Liver (tissue), 8 donors: ENCODE measurements at regions not wholly inside any gene's neighbourhood (a gene's known extent, or its start where the extent isn't known, plus 50 kb on each side); places are given as distances from the start of the nearest gene placed in this dataset.

ENCODE experiments used
- DNase-seq: peaks from one replicate; pipeline ENCODE4 v3.0.0-alpha.2; 2017; ENCODE audit warnings: low spot score
- H3K27ac ChIP-seq, 2 donors: one replicate each; pipeline ENCODE4 v1.7.0; 2013; ENCODE audit warnings: inconsistent platforms in 2 of 2, low read length in 2 of 2, control low read depth in 1 of 2, low read depth in 1 of 2, mild to moderate bottlenecking in 1 of 2
- H3K27me3 ChIP-seq, 4 donors: one replicate each; pipeline versions ENCODE4 v1.6.1 to v1.7.0; 2013; ENCODE audit warnings: low read length in 3 of 4, inconsistent platforms in 1 of 4, mild to moderate bottlenecking in 1 of 4, moderate library complexity in 1 of 4; ENCODE audit not compliant: control insufficient read depth in 4 of 4, insufficient read depth in 4 of 4
- H3K36me3 ChIP-seq, 4 donors: one replicate each; pipeline versions ENCODE4 v1.6.1 to v1.7.0; 2013; ENCODE audit warnings: low read length in 3 of 4, mild to moderate bottlenecking in 3 of 4, low read depth in 1 of 4, moderate library complexity in 1 of 4; ENCODE audit not compliant: control insufficient read depth in 4 of 4, insufficient read depth in 3 of 4
- H3K4me1 ChIP-seq, 4 donors: one replicate each; pipeline versions ENCODE4 v1.6.1 to v1.7.0; 2013; ENCODE audit warnings: low read length in 3 of 4, mild to moderate bottlenecking in 3 of 4, moderate library complexity in 1 of 4; ENCODE audit not compliant: control insufficient read depth in 4 of 4, insufficient read depth in 4 of 4
- H3K4me3 ChIP-seq, 3 donors: one replicate each; pipeline versions ENCODE4 v1.6.1 to v1.7.0; 2013; ENCODE audit warnings: low read length in 3 of 3, control low read depth in 1 of 3, low read depth in 1 of 3, mild to moderate bottlenecking in 1 of 3
- H3K9ac ChIP-seq, 2 donors: one replicate each; pipeline ENCODE4 v1.7.0; 2013; ENCODE audit warnings: low read length in 2 of 2, mild to moderate bottlenecking in 2 of 2, moderate library complexity in 2 of 2, control low read depth in 1 of 2, low read depth in 1 of 2
- H3K9me3 ChIP-seq, 4 donors: one replicate each; pipeline versions ENCODE4 v1.6.1 to v1.7.0; 2013; ENCODE audit warnings: low read length in 3 of 4; ENCODE audit not compliant: control insufficient read depth in 4 of 4
- FOXA1 ChIP-seq: IDR thresholded peaks from 2 replicates; pipeline ENCODE4 v1.6.1; 2016; ENCODE audit warnings: antibody characterized with exemption
- FOXA2 ChIP-seq: IDR thresholded peaks from 2 replicates; pipeline ENCODE4 v1.6.1; 2016; ENCODE audit warnings: antibody characterized with exemption
- GABPA ChIP-seq, 2 donors: IDR thresholded peaks in 1 of 2; conservative IDR thresholded peaks in 1 of 2; 2 replicates each; pipeline ENCODE4 v1.6.1; 2016; ENCODE audit warnings: antibody characterized with exemption in 2 of 2, mild to moderate bottlenecking in 1 of 2, moderate library complexity in 1 of 2
- HNF4A ChIP-seq, 2 donors: conservative IDR thresholded peaks; 2 replicates each; pipeline ENCODE4 v1.6.1; 2016; ENCODE audit warnings: antibody characterized with exemption in 2 of 2, mild to moderate bottlenecking in 2 of 2
- JUND ChIP-seq, 2 donors: IDR thresholded peaks; 2 replicates each; pipeline ENCODE4 v1.6.1; 2016; ENCODE audit warnings: antibody characterized with exemption in 2 of 2
- MAX ChIP-seq: IDR thresholded peaks from 2 replicates; pipeline ENCODE4 v1.6.1; 2016; ENCODE audit warnings: antibody characterized with exemption
- NR2F2 ChIP-seq: IDR thresholded peaks from 2 replicates; pipeline ENCODE4 v1.6.1; 2016; ENCODE audit warnings: antibody characterized with exemption
- RAD21 ChIP-seq, 2 donors: IDR thresholded peaks; 2 replicates each; pipeline ENCODE4 v1.6.1; 2016; ENCODE audit warnings: antibody characterized with exemption in 2 of 2, mild to moderate bottlenecking in 2 of 2
- RXRA ChIP-seq, 2 donors: IDR thresholded peaks; 2 replicates each; pipeline ENCODE4 v1.6.1; 2017 to 2018; ENCODE audit warnings: antibody characterized with exemption in 2 of 2, mild to moderate bottlenecking in 1 of 2
- SP1 ChIP-seq: IDR thresholded peaks from 2 replicates; pipeline ENCODE4 v1.6.1; 2018; ENCODE audit warnings: antibody characterized with exemption, mild to moderate bottlenecking
- TAF1 ChIP-seq: conservative IDR thresholded peaks from 2 replicates; pipeline ENCODE4 v1.6.1; 2016; ENCODE audit warnings: antibody characterized with exemption, mild to moderate bottlenecking
- YY1 ChIP-seq: IDR thresholded peaks from 2 replicates; pipeline ENCODE4 v1.6.1; 2016; ENCODE audit warnings: antibody characterized with exemption, mild to moderate bottlenecking
- ZBTB33 ChIP-seq: IDR thresholded peaks from 2 replicates; pipeline ENCODE4 v1.6.1; 2016; ENCODE audit warnings: antibody characterized with exemption
- WGBS: extraction: QIAGEN DNeasy Blood & Tissue Kit; methylation state at CpG from one replicate; pipeline ENCODE4 v1.1.7; 2013; 5-methylcytosine and 5-hydroxymethylcytosine counted together
- TF ChIP-seq, protein P1 (sequence below): IDR thresholded peaks from 2 replicates; pipeline ENCODE4 v1.6.1; 2016; ENCODE audit warnings: antibody characterized with exemption, mild to moderate bottlenecking
- TF ChIP-seq, protein P2 (sequence below): IDR thresholded peaks from 2 replicates; pipeline ENCODE4 v1.6.1; 2016; ENCODE audit warnings: antibody characterized with exemption
- TF ChIP-seq, protein P3 (sequence below): fragments of 150-350 bp; IDR thresholded peaks from 2 replicates; pipeline ENCODE4 v1.5.1; 2017; ENCODE audit warnings: improper control_type of control experiment, low read depth, low read length; ENCODE audit not compliant: missing input control
- donor health status: healthy.
- donor health status: healthy.
- donor health status: healthy.
- donor health status: healthy.
- donor health status: healthy.

GRCh38 chr14:30162066-30162465 is 234.4 kb upstream of the PRKD1 start:
- Histone ChIP-seq H3K4me3 (no peak overlapping the region), H3K27ac (no peak overlapping the region), H3K36me3 (no peaks in the 10 kb centered on the region), H3K4me1 (no peaks in the 10 kb centered on the region), H3K9me3 (no peaks in the 10 kb centered on the region), H3K27me3 (peaks cover 0 to 8% (median 0%) of the 10 kb centered on the region in 4 donors), H3K9ac (no peak overlapping the region)
- TF ChIP-seq, protein P1, sequence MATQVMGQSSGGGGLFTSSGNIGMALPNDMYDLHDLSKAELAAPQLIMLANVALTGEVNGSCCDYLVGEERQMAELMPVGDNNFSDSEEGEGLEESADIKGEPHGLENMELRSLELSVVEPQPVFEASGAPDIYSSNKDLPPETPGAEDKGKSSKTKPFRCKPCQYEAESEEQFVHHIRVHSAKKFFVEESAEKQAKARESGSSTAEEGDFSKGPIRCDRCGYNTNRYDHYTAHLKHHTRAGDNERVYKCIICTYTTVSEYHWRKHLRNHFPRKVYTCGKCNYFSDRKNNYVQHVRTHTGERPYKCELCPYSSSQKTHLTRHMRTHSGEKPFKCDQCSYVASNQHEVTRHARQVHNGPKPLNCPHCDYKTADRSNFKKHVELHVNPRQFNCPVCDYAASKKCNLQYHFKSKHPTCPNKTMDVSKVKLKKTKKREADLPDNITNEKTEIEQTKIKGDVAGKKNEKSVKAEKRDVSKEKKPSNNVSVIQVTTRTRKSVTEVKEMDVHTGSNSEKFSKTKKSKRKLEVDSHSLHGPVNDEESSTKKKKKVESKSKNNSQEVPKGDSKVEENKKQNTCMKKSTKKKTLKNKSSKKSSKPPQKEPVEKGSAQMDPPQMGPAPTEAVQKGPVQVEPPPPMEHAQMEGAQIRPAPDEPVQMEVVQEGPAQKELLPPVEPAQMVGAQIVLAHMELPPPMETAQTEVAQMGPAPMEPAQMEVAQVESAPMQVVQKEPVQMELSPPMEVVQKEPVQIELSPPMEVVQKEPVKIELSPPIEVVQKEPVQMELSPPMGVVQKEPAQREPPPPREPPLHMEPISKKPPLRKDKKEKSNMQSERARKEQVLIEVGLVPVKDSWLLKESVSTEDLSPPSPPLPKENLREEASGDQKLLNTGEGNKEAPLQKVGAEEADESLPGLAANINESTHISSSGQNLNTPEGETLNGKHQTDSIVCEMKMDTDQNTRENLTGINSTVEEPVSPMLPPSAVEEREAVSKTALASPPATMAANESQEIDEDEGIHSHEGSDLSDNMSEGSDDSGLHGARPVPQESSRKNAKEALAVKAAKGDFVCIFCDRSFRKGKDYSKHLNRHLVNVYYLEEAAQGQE: no peak
- TF ChIP-seq FOXA1 (no peak), TAF1 (no peak), RAD21 (IDR thresholded peaks at IDR 0.05) (no peak), RXRA (IDR thresholded peaks at IDR 0.05) (no peak), FOXA2 (no peak), NR2F2 (no peak), MAX (no peak), ZBTB33 (no peak), HNF4A (conservative IDR thresholded peaks at IDR 0.05) (no peak), YY1 (no peak), GABPA (IDR thresholded peaks at IDR 0.05 in 1 of 2, conservative IDR thresholded peaks at IDR 0.05 in 1 of 2) (no peak)
- TF ChIP-seq, protein P2, sequence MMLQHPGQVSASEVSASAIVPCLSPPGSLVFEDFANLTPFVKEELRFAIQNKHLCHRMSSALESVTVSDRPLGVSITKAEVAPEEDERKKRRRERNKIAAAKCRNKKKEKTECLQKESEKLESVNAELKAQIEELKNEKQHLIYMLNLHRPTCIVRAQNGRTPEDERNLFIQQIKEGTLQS: no peak
- TF ChIP-seq, protein P3, sequence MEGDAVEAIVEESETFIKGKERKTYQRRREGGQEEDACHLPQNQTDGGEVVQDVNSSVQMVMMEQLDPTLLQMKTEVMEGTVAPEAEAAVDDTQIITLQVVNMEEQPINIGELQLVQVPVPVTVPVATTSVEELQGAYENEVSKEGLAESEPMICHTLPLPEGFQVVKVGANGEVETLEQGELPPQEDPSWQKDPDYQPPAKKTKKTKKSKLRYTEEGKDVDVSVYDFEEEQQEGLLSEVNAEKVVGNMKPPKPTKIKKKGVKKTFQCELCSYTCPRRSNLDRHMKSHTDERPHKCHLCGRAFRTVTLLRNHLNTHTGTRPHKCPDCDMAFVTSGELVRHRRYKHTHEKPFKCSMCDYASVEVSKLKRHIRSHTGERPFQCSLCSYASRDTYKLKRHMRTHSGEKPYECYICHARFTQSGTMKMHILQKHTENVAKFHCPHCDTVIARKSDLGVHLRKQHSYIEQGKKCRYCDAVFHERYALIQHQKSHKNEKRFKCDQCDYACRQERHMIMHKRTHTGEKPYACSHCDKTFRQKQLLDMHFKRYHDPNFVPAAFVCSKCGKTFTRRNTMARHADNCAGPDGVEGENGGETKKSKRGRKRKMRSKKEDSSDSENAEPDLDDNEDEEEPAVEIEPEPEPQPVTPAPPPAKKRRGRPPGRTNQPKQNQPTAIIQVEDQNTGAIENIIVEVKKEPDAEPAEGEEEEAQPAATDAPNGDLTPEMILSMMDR: no peak
- 38% methylated on average over 1 of the region's 1 CpG for WGBS
- DNase-seq: no peak

GRCh38 chr14:30165255-30165654 is 237.6 kb upstream of the PRKD1 start:
- Histone ChIP-seq H3K27me3 (peaks cover 0 to 8% (median 0%) of the 10 kb centered on the region in 4 donors), H3K9me3 (peaks cover 0 to 2% (median 0%) of the 10 kb centered on the region in 4 donors), H3K9ac (no peak overlapping the region), H3K36me3 (no peaks in the 10 kb centered on the region), H3K27ac (no peak overlapping the region), H3K4me3 (no peak overlapping the region), H3K4me1 (no peaks in the 10 kb centered on the region)
- TF ChIP-seq, protein P1: no peak
- TF ChIP-seq MAX (no peak), TAF1 (no peak), YY1 (no peak), RXRA (IDR thresholded peaks at IDR 0.05) (no peak), FOXA2 (no peak), FOXA1 (no peak), RAD21 (IDR thresholded peaks at IDR 0.05) (no peak), JUND (IDR thresholded peaks at IDR 0.05) (no peak), SP1 (no peak)
- TF ChIP-seq, protein P3: no peak
- 86% methylated on average over 2 of the region's 2 CpGs for WGBS
- no peak for DNase-seq
